Left colon (tissue), 2 donors: ENCODE measurements at regions not wholly inside any gene's neighbourhood (a gene's known extent, or its start where the extent isn't known, plus 50 kb on each side); places are given as distances from the start of the nearest gene placed in this dataset.
"Not testable (repeated sequence)": the region's sequence is repeated elsewhere in the genome, so short reads cannot be mapped to it uniquely, and the experiment has no call there.

Experiments
- ATAC-seq: fragments of 200-7000 bp; cut with Tn5 transposase; one replicate; pipeline ENCODE4 v1.9.1; 2020; ENCODE audit warnings: mild to moderate bottlenecking, moderate library complexity
- DNase-seq, 2 donors: peaks; one replicate each; pipeline ENCODE4 v3.0.0-alpha.2; 2020
- intact Hi-C, 2 donors: fragments of 100-400 bp; cut with DNase I in 1 of 2; cut with micrococcal nuclease in 1 of 2; formaldehyde crosslinking; loops; one replicate each; pipeline versions ENCODE4 v1.11.2 to v1.14.0; 2022; cut with DNase I, micrococcal nuclease
- donor health status: DM: no; HTN: no; CAD: no.
- donor health status: DM: yes; HTN: yes; CAD: no.

GRCh38 chr11:38952698-38953097 is 2354.7 kb upstream of the RAG2 start:
- no peak for DNase-seq
- ATAC-seq: no peak
- intact Hi-C loops: no loop called here

- DNase-seq (no peak), ATAC-seq (no peak)
- intact Hi-C loops: no loop called here
Observed at GRCh38 chr11:38950867-38951266, 2352.8 kb upstream of the RAG2 start.

- DNase-seq (no peak), ATAC-seq (no peak)
- intact Hi-C loops: no loop called here
Observed at GRCh38 chr11:38948392-38948791, 2350.4 kb upstream of the RAG2 start.

GRCh38 chr11:38937709-38938108 is 2339.7 kb upstream of the RAG2 start:
- intact Hi-C loops: no loop called here
- DNase-seq (no peak), ATAC-seq (no peak)

- intact Hi-C loops: no loop called here
- DNase-seq: no peak
- no peak for ATAC-seq
Observed at GRCh38 chr11:38935941-38936340, 2337.9 kb upstream of the RAG2 start.

- intact Hi-C loops: no loop called here
- no peak for DNase-seq
- no peak for ATAC-seq
Observed at GRCh38 chr11:38927993-38928392, 2330.0 kb upstream of the RAG2 start.

- intact Hi-C loops: no loop called here
- ATAC-seq (no peak), DNase-seq (no peak)
Observed at GRCh38 chr11:38924644-38925043, 2326.6 kb upstream of the RAG2 start.

GRCh38 chr11:38900211-38900610 is 2302.2 kb upstream of the RAG2 start:
- ATAC-seq (no peak), DNase-seq (no peak)
- intact Hi-C loops: no loop called here

GRCh38 chr11:38894201-38894600 is 2296.2 kb upstream of the RAG2 start:
- ATAC-seq, intact Hi-C loops, DNase-seq: not testable (repeated sequence)

GRCh38 chr11:38884145-38884865 is 2286.3 kb upstream of the RAG2 start:
- ATAC-seq (no peak), DNase-seq (no peak)
- intact Hi-C loops: no loop called here

GRCh38 chr11:38867338-38867737 is 2269.3 kb upstream of the RAG2 start:
- no peak for ATAC-seq
- intact Hi-C loops: no loop called here
- no peak for DNase-seq

- no peak for ATAC-seq
- no peak for DNase-seq
- intact Hi-C loops: no loop called here
Observed at GRCh38 chr11:38865922-38866321, 2267.9 kb upstream of the RAG2 start.

- DNase-seq: no peak
- ATAC-seq: no peak
- intact Hi-C loops: no loop called here
Observed at GRCh38 chr11:38842991-38843390, 2245.0 kb upstream of the RAG2 start.

GRCh38 chr11:38839071-38839470 is 2241.0 kb upstream of the RAG2 start:
- no peak for ATAC-seq
- intact Hi-C loops: no loop called here
- no peak for DNase-seq

GRCh38 chr11:38835966-38836365 is 2237.9 kb upstream of the RAG2 start:
- no peak for ATAC-seq
- intact Hi-C loops: no loop called here

GRCh38 chr11:38824573-38824972 is 2226.5 kb upstream of the RAG2 start:
- intact Hi-C loops: no loop called here
- ATAC-seq: no peak

More at GRCh38 chr11:38835966-38836365, 2237.9 kb upstream of the RAG2 start:
- no peak for DNase-seq

GRCh38 chr11:38821786-38822185 is 2223.8 kb upstream of the RAG2 start:
- ATAC-seq, DNase-seq, intact Hi-C loops: not testable (repeated sequence)

More at GRCh38 chr11:38824573-38824972, 2226.5 kb upstream of the RAG2 start:
- DNase-seq: no peak

GRCh38 chr11:38819981-38820380 is 2221.9 kb upstream of the RAG2 start:
- DNase-seq (no peak), ATAC-seq (no peak)
- intact Hi-C loops: no loop called here

- intact Hi-C loops: no loop called here
Observed at GRCh38 chr11:38818720-38819119, 2220.7 kb upstream of the RAG2 start.

GRCh38 chr11:38814670-38815069 is 2216.6 kb upstream of the RAG2 start:
- ATAC-seq (no peak), DNase-seq (no peak)
- intact Hi-C loops: no loop called here

More at GRCh38 chr11:38818720-38819119, 2220.7 kb upstream of the RAG2 start:
- DNase-seq (no peak), ATAC-seq (no peak)

- ATAC-seq (no peak), DNase-seq (no peak)
- intact Hi-C loops: no loop called here
Observed at GRCh38 chr11:38809521-38809920, 2211.5 kb upstream of the RAG2 start.
